Heart right ventricle (tissue), 16 donors: ENCODE measurements at regions not wholly inside any gene's neighbourhood (a gene's known extent, or its start where the extent isn't known, plus 50 kb on each side); places are given as distances from the start of the nearest gene placed in this dataset.

Experiments
- ATAC-seq, 8 donors: fragments of 200-7000 bp; cut with Tn5 transposase; one replicate each; pipeline ENCODE4 v1.9.1; 2020; ENCODE audit warnings: mild to moderate bottlenecking in 8 of 8, moderate library complexity in 8 of 8, moderate number of reproducible peaks in 1 of 8
- DNase-seq, 2 donors: peaks; one replicate each; pipeline ENCODE4 v3.0.0-alpha.2; 2020
- H3K27ac ChIP-seq, 10 donors: fragments of 200-600 bp; sonication (generic) in 2 of 10; one replicate each; pipeline versions ENCODE4 v1.5.0 to v1.8.0; 2020 to 2022; ENCODE audit warnings: mild to moderate bottlenecking in 3 of 10
- H3K27me3 ChIP-seq, 7 donors: fragments of 200-600 bp; one replicate each; pipeline ENCODE4 v1.8.0; 2021 to 2022; ENCODE audit warnings: mild to moderate bottlenecking in 2 of 7
- H3K36me3 ChIP-seq, 9 donors: fragments of 200-600 bp; sonication (generic) in 1 of 9; one replicate each; pipeline versions ENCODE4 v1.5.0 to v1.8.0; 2020 to 2022; ENCODE audit warnings: mild to moderate bottlenecking in 2 of 9
- H3K4me1 ChIP-seq, 9 donors: fragments of 200-600 bp; sonication (generic) in 1 of 9; one replicate each; pipeline versions ENCODE4 v1.5.0 to v1.8.0; 2020 to 2022; ENCODE audit warnings: mild to moderate bottlenecking in 4 of 9
- H3K4me3 ChIP-seq, 10 donors: fragments of 200-600 bp; sonication (generic) in 2 of 10; one replicate each; pipeline versions ENCODE4 v1.5.0 to v1.8.0; 2020 to 2022; ENCODE audit warnings: mild to moderate bottlenecking in 7 of 10, moderate library complexity in 2 of 10
- H3K9me3 ChIP-seq, 11 donors: fragments of 200-600 bp in 10 of 11; sonication (generic) in 2 of 11; one replicate each; pipeline versions ENCODE4 v1.5.0 to v1.8.0; 2013 to 2022; ENCODE audit warnings: mild to moderate bottlenecking in 2 of 11, control low read depth in 1 of 11, moderate library complexity in 1 of 11
- CTCF ChIP-seq, 9 donors: fragments of 200-600 bp; sonication (generic) in 2 of 9; IDR thresholded peaks; one replicate each; pipeline versions ENCODE4 v1.5.0 to v1.8.0; 2021 to 2022; ENCODE audit warnings: antibody characterized with exemption in 9 of 9, mild to moderate bottlenecking in 5 of 9, moderate library complexity in 1 of 9
- WGBS, 2 donors: extraction: QIAGEN DNeasy Blood & Tissue Kit; methylation state at CpG; one replicate each; pipeline ENCODE4 v1.1.7; 2013; ENCODE audit warnings: inconsistent platforms in 1 of 2; 5-methylcytosine and 5-hydroxymethylcytosine counted together
- intact Hi-C, 10 donors: fragments of 100-400 bp; cut with DNase I; formaldehyde crosslinking; loops; one replicate each; pipeline versions ENCODE4 v1.11.1 to v1.14.2; 2022
- donor health status: Arrhythmogenic right ventricular cardiomyopathy.
- donor health status: ischemic (EF 13 %, LVEDD 7.1; RV severe dilation, severe dysfunction).
- donor health status: healthy with polysubstance abuse.
- donor health status: DM: no; HTN: yes; CAD: no.
- donor health status: DM: no; HTN: no; CAD: no.
- donor health status: ischemic (EF 25% LVEDD 6.9; RV normal size, moderate dysfunction).
- donor health status: ischemic (EF 25% LVEDD 5.7; RV mildly dilated, moderate dysfunction).
- donor health status: healthy.
- donor health status: DM: yes; HTN: yes; CAD: no.
- donor health status: Ischemic cardiomyopathy.
- donor health status: ischemic (EF 35%, LVEDD 5.7; RV mildly dilated, moderate dysfunction).
- donor health status: nonischemic (EF 11% LVEDD 7.7; RV severe dilation, severe dysfunction).
- donor health status: DM: yes; HTN: yes; CAD: no.
- donor health status: PGD.
- donor health status: ischemic (EF 29% LVEDD 5.4; RV normal size, mild dysfunction).
- donor health status: nonischemic (EF 23%, LVEDD 6.1; RV moderate dilation, normal function).

- Histone ChIP-seq H3K36me3 (no peaks in the 10 kb centered on the region), H3K27me3 (no peaks in the 10 kb centered on the region), H3K4me1 (no peaks in the 10 kb centered on the region), H3K9me3 (peaks cover 0 to 7% (median 0%) of the 10 kb centered on the region in 11 donors), H3K4me3 (no peak overlapping the region), H3K27ac (no peak overlapping the region)
- no peak for TF ChIP-seq CTCF (IDR thresholded peaks at IDR 0.05)
- intact Hi-C loops: no loop called here
- ATAC-seq (no peak), DNase-seq (no peak)
- 71 to 78% methylated on average over 1 of the region's 1 CpG for WGBS, 2 donors
These were observed 401.7 kb downstream of the EPHA7 start for GRCh38 chr6:93017626-93018025.

- no peak for ATAC-seq
- no peak for TF ChIP-seq CTCF (IDR thresholded peaks at IDR 0.05)
- Histone ChIP-seq H3K27me3 (no peaks in the 10 kb centered on the region), H3K9me3 (peaks cover 0 to 7% (median 0%) of the 10 kb centered on the region in 11 donors), H3K4me1 (no peaks in the 10 kb centered on the region), H3K4me3 (no peak overlapping the region), H3K36me3 (no peaks in the 10 kb centered on the region), H3K27ac (no peak overlapping the region)
- intact Hi-C loops: no loop called here
- WGBS, 2 donors: 76 to 78% methylated on average over 2 of the region's 2 CpGs
- DNase-seq: no peak
These were observed 402.1 kb downstream of the EPHA7 start for GRCh38 chr6:93017213-93017612.

- no peaks in the 10 kb centered on the region for H3K4me1 ChIP-seq
- DNase-seq: no peak
- no peaks in the 10 kb centered on the region for H3K36me3 ChIP-seq
- intact Hi-C loops: no loop called here
- no peak overlapping the region for H3K4me3 ChIP-seq
- no peaks in the 10 kb centered on the region for H3K27me3 ChIP-seq
- no peaks in the 10 kb centered on the region for H3K9me3 ChIP-seq
- ATAC-seq: no peak
- WGBS, 2 donors: 50 to 67% methylated on average over 2 of the region's 2 CpGs
- no peak for TF ChIP-seq CTCF (IDR thresholded peaks at IDR 0.05)
- H3K27ac ChIP-seq: no peak overlapping the region
These were observed 406.3 kb downstream of the EPHA7 start for GRCh38 chr6:93013054-93013453.

- ATAC-seq: no peak
- Histone ChIP-seq H3K4me3 (no peak overlapping the region), H3K36me3 (no peaks in the 10 kb centered on the region), H3K9me3 (no peaks in the 10 kb centered on the region), H3K27me3 (no peaks in the 10 kb centered on the region), H3K4me1 (no peaks in the 10 kb centered on the region), H3K27ac (no peak overlapping the region)
- no peak for TF ChIP-seq CTCF (IDR thresholded peaks at IDR 0.05)
- DNase-seq: no peak
- intact Hi-C loops: no loop called here
These were observed 411.0 kb downstream of the EPHA7 start for GRCh38 chr6:93008375-93008774.

GRCh38 chr6:92989656-92990055 lies 429.7 kb downstream of the EPHA7 start:
- Histone ChIP-seq H3K27ac (no peak overlapping the region), H3K9me3 (no peaks in the 10 kb centered on the region), H3K27me3 (no peaks in the 10 kb centered on the region), H3K36me3 (no peaks in the 10 kb centered on the region), H3K4me3 (no peak overlapping the region), H3K4me1 (no peaks in the 10 kb centered on the region)
- 60 to 72% methylated on average over 3 of the region's 3 CpGs for WGBS, 2 donors
- intact Hi-C loops: no loop called here
- no peak for DNase-seq
- no peak for ATAC-seq
- no peak for TF ChIP-seq CTCF (IDR thresholded peaks at IDR 0.05)
